NCI-H2171 treated with DMSO at 0.1 percent for 48 hours (cell line): ENCODE measurements at regions not wholly inside any gene's neighbourhood (a gene's known extent, or its start where the extent isn't known, plus 50 kb on each side); places are given as distances from the start of the nearest gene placed in this dataset.
"Not testable (repeated sequence)": the region's sequence is repeated elsewhere in the genome, so short reads cannot be mapped to it uniquely, and the experiment has no call there.

Source experiments
- DNase-seq: peaks from one replicate; lab custom pipeline; 2025; lab: John Stamatoyannopoulos, UW

- no peak for DNase-seq
These were observed 813.7 kb downstream of the DTWD2 start for GRCh38 chr5:118174671-118175070.

- no peak for DNase-seq
These were observed 815.0 kb downstream of the DTWD2 start for GRCh38 chr5:118173340-118173739.

- no peak for DNase-seq
These were observed 822.7 kb downstream of the DTWD2 start for GRCh38 chr5:118165619-118166018.

- no peak for DNase-seq
These were observed 832.2 kb downstream of the DTWD2 start for GRCh38 chr5:118156181-118156580.

GRCh38 chr5:118146824-118147223 is 841.5 kb downstream of the DTWD2 start:
- DNase-seq, result no peak

- no peak for DNase-seq
These were observed 843.8 kb downstream of the DTWD2 start for GRCh38 chr5:118144540-118144939.

- DNase-seq, result no peak
These were observed 849.0 kb downstream of the DTWD2 start for GRCh38 chr5:118139361-118139760.

GRCh38 chr5:118126159-118126558 is 862.2 kb downstream of the DTWD2 start:
- no peak for DNase-seq

- no peak for DNase-seq
These were observed 862.7 kb downstream of the DTWD2 start for GRCh38 chr5:118125687-118126086.

GRCh38 chr5:118121258-118121657 is 867.1 kb downstream of the DTWD2 start:
- DNase-seq, result no peak

- DNase-seq, result no peak
These were observed 872.6 kb downstream of the DTWD2 start for GRCh38 chr5:118115791-118116190.

- no peak for DNase-seq
These were observed 876.4 kb downstream of the DTWD2 start for GRCh38 chr5:118111956-118112355.

GRCh38 chr5:118107246-118107645 is 881.1 kb downstream of the DTWD2 start:
- DNase-seq, result peak; percentile 71

- no peak for DNase-seq
These were observed 889.6 kb downstream of the DTWD2 start for GRCh38 chr5:118098716-118099115.

- DNase-seq, result no peak
These were observed 893.2 kb downstream of the DTWD2 start for GRCh38 chr5:118095115-118095514.

GRCh38 chr5:118088448-118088847 is 899.9 kb downstream of the DTWD2 start:
- no peak for DNase-seq

GRCh38 chr5:118076490-118076889 is 911.9 kb downstream of the DTWD2 start:
- DNase-seq, result no peak

GRCh38 chr5:118070041-118070440 is 918.3 kb downstream of the DTWD2 start:
- no peak for DNase-seq

GRCh38 chr5:118069452-118069851 is 918.9 kb downstream of the DTWD2 start:
- DNase-seq, result peak; percentile 10

- DNase-seq, result no peak
These were observed 919.5 kb downstream of the DTWD2 start for GRCh38 chr5:118068886-118069285.

GRCh38 chr5:118063836-118064235 is 924.5 kb downstream of the DTWD2 start:
- DNase-seq, result not testable (repeated sequence)

GRCh38 chr5:118060833-118061232 is 927.5 kb downstream of the DTWD2 start:
- DNase-seq, result no peak

GRCh38 chr5:118052503-118052902 is 935.8 kb downstream of the DTWD2 start:
- no peak for DNase-seq

- no peak for DNase-seq
These were observed 944.2 kb downstream of the DTWD2 start for GRCh38 chr5:118044169-118044568.

- DNase-seq, result no peak
These were observed 944.8 kb downstream of the DTWD2 start for GRCh38 chr5:118043531-118043930.
